ENCODE measurements at regions not wholly inside any gene's neighbourhood (a gene's known extent, or its start where the extent isn't known, plus 50 kb on each side); places are given as distances from the start of the nearest gene placed in this dataset.

GRCh38 chr13:33381180-33381579, 95.6 kb upstream of the STARD13 start:
- H3K9me3 Mint-ChIP-seq: no peaks in the 10 kb centered on the region; a peak in 1 of 5 replicates
- no peaks in the 10 kb centered on the region for H3K36me3 Mint-ChIP-seq (ENCODE audit: insufficient read depth in 1 of 3, low read depth in 3 of 3)
- Histone ChIP-seq H3K14ac (ENCODE audit: insufficient read depth, low read length) (no peak overlapping the region), H2BK12ac (ENCODE audit: insufficient read length, low read depth, low read length) (no peak overlapping the region), H3K27me3 (ENCODE audit: insufficient read depth, low read length) (no peaks in the 10 kb centered on the region), H3K18ac (ENCODE audit: insufficient read length, low read depth, low read length) (no peak overlapping the region), H3K56ac (ENCODE audit: insufficient read length, low read depth, low read length) (no peak overlapping the region), H3K23ac (ENCODE audit: insufficient read length, low read depth, low read length) (no peak overlapping the region), H3K4me1 (ENCODE audit: insufficient read depth, low read length) (no peaks in the 10 kb centered on the region; the same call in 1 of the 2 replicates), H3K4ac (ENCODE audit: low read depth, low read length) (no peak overlapping the region), H4K8ac (replicated peaks; ENCODE audit: insufficient read length, low read depth, low read length) (no peak overlapping the region), H3K9ac (ENCODE audit: extremely low read depth, insufficient read length, low read length) (no peak overlapping the region), H4K91ac (ENCODE audit: insufficient read length, low read depth, low read length) (no peak overlapping the region), H3K23me2 (ENCODE audit: insufficient read length, low read depth, low read length, poor library complexity, severe bottlenecking) (no peaks in the 10 kb centered on the region), H2BK5ac (ENCODE audit: insufficient read length, low read length) (no peak overlapping the region), H4K20me1 (ENCODE audit: control insufficient read depth, insufficient read depth, insufficient read length) (no peaks in the 10 kb centered on the region), H3T11ph (ENCODE audit: low read length) (no peak overlapping the region), H3K27ac (ENCODE audit: insufficient read length, low read depth, low read length) (no peak overlapping the region), H2BK20ac (ENCODE audit: low read depth, low read length, poor library complexity, severe bottlenecking) (no peak overlapping the region), H3K79me1 (ENCODE audit: insufficient read depth, low read depth, low read length, poor library complexity, severe bottlenecking) (no peaks in the 10 kb centered on the region), H2AK5ac (ENCODE audit: insufficient read length, low read length) (no peak overlapping the region), H2BK120ac (ENCODE audit: low read depth, low read length, poor library complexity, severe bottlenecking) (no peak overlapping the region), H3K9me3 (ENCODE audit: control insufficient read depth, low read depth, low read length) (no peaks in the 10 kb centered on the region), H2AFZ (ENCODE audit: low read length) (no peak overlapping the region), H3K4me2 (ENCODE audit: insufficient read depth, insufficient read length, low read length) (no peak overlapping the region), H2BK15ac (ENCODE audit: low read depth, low read length) (no peak overlapping the region), H4K5ac (ENCODE audit: insufficient read length, low read depth, low read length) (no peak overlapping the region), H3K79me2 (ENCODE audit: insufficient read depth, low read length) (no peaks in the 10 kb centered on the region)
- WGBS (ENCODE audit: extremely low coverage, insufficient read length, low lambda C conversion rate): no CpG with 5 or more reads among the region's 5 CpGs
- H3K4me1 Mint-ChIP-seq: peaks cover 20 to 23% of the 10 kb centered on the region in 2 experiments
- no peak overlapping the region for H3K4me3 Mint-ChIP-seq
- H3K27me3 Mint-ChIP-seq (ENCODE audit: low read depth): no peaks in the 10 kb centered on the region
- TF ChIP-seq, protein P1, sequence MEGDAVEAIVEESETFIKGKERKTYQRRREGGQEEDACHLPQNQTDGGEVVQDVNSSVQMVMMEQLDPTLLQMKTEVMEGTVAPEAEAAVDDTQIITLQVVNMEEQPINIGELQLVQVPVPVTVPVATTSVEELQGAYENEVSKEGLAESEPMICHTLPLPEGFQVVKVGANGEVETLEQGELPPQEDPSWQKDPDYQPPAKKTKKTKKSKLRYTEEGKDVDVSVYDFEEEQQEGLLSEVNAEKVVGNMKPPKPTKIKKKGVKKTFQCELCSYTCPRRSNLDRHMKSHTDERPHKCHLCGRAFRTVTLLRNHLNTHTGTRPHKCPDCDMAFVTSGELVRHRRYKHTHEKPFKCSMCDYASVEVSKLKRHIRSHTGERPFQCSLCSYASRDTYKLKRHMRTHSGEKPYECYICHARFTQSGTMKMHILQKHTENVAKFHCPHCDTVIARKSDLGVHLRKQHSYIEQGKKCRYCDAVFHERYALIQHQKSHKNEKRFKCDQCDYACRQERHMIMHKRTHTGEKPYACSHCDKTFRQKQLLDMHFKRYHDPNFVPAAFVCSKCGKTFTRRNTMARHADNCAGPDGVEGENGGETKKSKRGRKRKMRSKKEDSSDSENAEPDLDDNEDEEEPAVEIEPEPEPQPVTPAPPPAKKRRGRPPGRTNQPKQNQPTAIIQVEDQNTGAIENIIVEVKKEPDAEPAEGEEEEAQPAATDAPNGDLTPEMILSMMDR (conservative IDR thresholded peaks at IDR 0.05): no peak
- no peak for DNase-seq
- H3K27ac Mint-ChIP-seq: no peak overlapping the region
